WI38 (cell line): ENCODE measurements at regions not wholly inside any gene's neighbourhood (a gene's known extent, or its start where the extent isn't known, plus 50 kb on each side); places are given as distances from the start of the nearest gene placed in this dataset.

Experiments
- H3K4me3 ChIP-seq: 2 replicates; pipeline ENCODE4 v1.5.1; 2011; ENCODE audit warnings: low read depth, mild to moderate bottlenecking, control low read depth, low read length
- TF ChIP-seq, protein P1 (sequence below): IDR thresholded peaks from 2 replicates; pipeline ENCODE4 v1.5.1; 2012; ENCODE audit warnings: low read depth, mild to moderate bottlenecking, control low read depth, low read length

DNA sequence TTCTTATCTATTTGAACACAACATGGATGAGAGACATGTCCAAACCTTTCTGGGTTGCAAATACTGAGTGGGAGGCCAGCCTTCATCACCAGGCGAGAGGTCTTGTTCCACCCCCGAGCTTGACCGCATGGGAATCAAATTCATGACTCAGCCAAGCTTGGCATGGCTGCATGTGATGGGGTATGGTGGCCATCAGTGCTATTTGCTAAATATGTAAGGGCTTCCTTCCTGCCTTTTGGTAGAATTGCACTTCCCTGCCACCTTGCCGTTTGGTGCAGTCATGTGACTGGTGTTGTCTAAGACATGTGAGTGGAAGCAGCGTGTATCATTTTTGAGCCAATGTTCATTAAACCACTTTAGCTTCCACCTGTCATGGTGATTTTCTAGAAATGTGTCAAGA is 508.9 kb upstream of the SULF2 start:
- H3K4me3 ChIP-seq = no peak overlapping the region
- TF ChIP-seq, protein P1, sequence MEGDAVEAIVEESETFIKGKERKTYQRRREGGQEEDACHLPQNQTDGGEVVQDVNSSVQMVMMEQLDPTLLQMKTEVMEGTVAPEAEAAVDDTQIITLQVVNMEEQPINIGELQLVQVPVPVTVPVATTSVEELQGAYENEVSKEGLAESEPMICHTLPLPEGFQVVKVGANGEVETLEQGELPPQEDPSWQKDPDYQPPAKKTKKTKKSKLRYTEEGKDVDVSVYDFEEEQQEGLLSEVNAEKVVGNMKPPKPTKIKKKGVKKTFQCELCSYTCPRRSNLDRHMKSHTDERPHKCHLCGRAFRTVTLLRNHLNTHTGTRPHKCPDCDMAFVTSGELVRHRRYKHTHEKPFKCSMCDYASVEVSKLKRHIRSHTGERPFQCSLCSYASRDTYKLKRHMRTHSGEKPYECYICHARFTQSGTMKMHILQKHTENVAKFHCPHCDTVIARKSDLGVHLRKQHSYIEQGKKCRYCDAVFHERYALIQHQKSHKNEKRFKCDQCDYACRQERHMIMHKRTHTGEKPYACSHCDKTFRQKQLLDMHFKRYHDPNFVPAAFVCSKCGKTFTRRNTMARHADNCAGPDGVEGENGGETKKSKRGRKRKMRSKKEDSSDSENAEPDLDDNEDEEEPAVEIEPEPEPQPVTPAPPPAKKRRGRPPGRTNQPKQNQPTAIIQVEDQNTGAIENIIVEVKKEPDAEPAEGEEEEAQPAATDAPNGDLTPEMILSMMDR = no peak

DNA sequence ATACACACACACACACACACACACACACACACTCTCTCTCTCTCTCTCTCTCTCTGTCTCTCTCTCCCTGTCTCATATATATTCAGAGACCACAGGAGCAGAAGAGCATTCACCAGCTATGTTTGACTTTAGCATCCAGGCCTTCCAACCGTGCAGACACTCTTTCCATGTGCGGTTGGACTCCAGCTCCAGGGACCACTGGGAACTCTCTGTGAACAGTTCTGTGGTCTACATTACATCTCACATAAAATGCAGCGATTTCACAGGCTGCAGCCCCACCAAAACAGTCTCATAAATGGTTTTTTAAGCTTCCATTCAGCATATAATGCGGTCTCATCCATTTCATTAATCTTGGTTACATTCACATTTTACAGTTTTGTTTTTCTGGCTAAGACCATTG is 508.4 kb upstream of the SULF2 start:
- TF ChIP-seq, protein P1 = no peak
- no peak overlapping the region for H3K4me3 ChIP-seq

DNA sequence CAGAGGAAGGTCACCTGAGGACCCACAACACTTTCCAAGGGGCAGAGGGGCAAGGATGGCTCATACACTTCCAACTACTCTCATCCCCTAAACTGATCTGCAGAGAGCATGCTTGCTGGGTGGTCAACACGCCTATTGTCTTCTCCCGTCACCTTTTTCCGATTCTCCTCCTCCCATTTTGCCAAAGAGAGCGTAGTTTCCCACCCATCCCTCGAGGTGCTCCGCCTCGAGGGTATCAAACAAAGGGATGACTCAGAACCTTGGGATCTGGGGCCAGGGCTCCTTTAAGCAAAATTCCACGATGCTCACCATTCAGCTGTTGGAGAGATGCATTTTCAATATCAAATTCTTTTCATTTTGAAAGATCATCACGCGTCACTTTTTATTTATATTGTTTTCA is 507.5 kb upstream of the SULF2 start:
- H3K4me3 ChIP-seq = no peak overlapping the region

DNA sequence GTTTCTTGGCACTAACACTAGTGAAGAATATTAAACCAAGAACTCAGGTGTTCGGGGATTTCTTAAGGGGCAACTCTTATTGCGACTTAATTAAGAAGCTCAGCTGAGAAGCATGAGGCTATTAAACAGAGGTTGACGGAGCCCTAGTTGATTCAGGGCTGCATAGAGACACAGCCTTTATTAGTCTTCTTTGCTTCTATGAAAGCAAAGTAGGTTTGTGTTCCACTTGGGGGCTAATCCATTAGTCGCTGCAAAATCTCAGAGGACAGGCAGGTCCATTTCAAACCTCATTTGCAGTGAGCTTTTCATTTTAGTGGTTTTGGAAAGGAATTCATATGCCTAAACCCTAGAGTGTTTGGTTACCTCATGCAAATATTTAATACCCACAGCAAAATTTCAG is 506.6 kb upstream of the SULF2 start:
- TF ChIP-seq, protein P1 = no peak
- no peak overlapping the region for H3K4me3 ChIP-seq

More for the DNA sequence above, 507.5 kb upstream of the SULF2 start:
- TF ChIP-seq, protein P1 = no peak

DNA sequence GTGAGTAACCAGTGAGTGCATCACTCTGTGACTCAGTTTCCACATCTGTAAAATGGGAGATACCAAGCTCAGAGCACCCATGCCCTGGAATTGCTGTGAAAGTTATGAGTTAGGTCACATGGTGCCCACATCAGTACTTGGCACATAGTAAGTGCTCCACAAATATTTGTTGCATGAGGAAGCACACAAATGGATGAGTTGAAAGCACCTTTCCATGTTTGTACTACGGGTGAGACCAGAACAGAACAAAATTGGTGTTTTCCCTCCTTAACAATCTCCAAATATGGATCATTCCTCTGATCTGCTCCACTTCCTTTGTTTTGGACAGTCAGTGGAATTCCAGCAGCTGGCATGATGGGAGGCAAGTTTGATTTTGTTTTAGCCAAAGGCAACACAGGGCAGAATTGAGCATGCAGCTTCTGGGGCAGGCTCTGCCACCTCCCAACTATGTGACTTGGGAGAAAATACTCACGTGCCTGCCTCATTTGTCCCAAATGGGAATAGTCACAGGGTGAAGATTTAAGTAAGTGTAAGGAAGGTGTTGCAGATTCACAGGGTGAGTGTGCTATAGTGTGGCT is 503.7 kb upstream of the SULF2 start:
- TF ChIP-seq, protein P1 = no peak

DNA sequence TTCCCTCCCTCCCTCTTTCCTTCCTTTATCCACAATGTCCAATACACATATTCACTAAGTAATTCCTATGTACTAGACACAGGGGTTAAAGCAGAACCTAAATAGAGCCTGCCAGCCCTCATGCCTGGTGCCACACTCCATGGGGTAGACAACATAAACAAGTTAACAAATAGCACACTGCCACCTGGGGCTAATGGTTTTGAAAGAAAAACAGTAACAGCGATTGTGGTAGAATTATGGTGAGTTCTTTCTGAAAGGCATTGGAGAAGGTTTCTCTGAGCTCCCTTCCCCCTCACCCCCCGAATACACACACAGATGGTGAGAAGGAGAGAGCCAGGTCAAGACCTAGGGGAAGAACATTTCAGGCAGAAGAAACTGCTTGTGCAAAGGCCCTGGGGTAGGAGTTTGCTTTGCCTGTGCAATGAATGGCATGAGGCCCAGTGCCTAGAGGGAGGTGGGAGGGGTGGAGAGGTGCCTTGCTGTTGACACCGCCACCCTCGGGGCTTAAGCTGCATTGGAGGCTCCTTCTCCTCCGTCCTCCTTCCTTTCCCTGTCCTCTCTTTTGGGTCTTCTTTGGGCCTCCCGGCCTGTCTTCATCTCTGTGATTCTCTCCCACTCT is 502.4 kb upstream of the SULF2 start:
- TF ChIP-seq, protein P1 = no peak
- H3K4me3 ChIP-seq = no peak overlapping the region

More for the DNA sequence above, 503.7 kb upstream of the SULF2 start:
- H3K4me3 ChIP-seq = no peak overlapping the region

DNA sequence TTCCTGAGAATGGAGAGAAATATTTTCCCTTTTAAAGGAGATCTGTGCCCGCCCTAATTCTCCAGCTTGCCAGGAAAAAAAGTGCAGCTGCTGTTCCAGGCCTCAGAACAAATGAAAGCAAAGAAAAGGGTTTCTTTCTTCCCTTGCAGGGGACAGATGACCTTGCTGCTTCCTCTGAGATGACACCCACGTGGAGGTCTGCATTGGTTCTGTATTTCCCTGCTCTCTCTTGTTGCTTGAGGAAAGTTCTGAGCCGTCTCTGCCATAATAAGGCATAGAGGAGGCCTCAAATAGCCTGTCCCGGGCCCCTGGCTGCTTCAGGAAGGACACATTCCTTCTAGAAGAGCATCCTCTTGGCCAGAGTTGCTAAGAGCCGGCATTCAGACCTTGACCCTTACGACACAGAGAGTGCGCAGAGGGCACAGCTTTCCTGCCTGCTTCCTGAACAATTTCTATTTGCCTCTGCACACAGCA is 501.8 kb upstream of the SULF2 start:
- TF ChIP-seq, protein P1 = no peak
- H3K4me3 ChIP-seq = no peak overlapping the region
